Neural cell (in vitro differentiated cells): ENCODE measurements at regions not wholly inside any gene's neighbourhood (a gene's known extent, or its start where the extent isn't known, plus 50 kb on each side); places are given as distances from the start of the nearest gene placed in this dataset.

Source experiments
- CTCF ChIP-seq: fragments of 450-650 bp; IDR thresholded peaks from 2 replicates; pipeline ENCODE4 v1.5.1; 2014; ENCODE audit warnings: antibody characterized with exemption, mild to moderate bottlenecking, moderate library complexity; ENCODE audit not compliant: poor library complexity, severe bottlenecking
- EP300 ChIP-seq: fragments of 450-650 bp; conservative IDR thresholded peaks from 2 replicates; pipeline ENCODE4 v1.6.1; 2014; ENCODE audit warnings: antibody characterized with exemption, mild to moderate bottlenecking, moderate library complexity; ENCODE audit not compliant: poor library complexity, severe bottlenecking
- EZH2 ChIP-seq: fragments of 200-600, 300-800 bp; shearing (Covaris generic), sonication (generic); IDR thresholded peaks from 2 replicates; pipeline ENCODE4 v1.6.1; 2014; ENCODE audit warnings: antibody characterized with exemption, low read length, borderline replicate concordance, mild to moderate bottlenecking; ENCODE audit not compliant: insufficient read depth, poor library complexity, severe bottlenecking
- MXI1 ChIP-seq: fragments of 450-650 bp; conservative IDR thresholded peaks from 2 replicates; pipeline ENCODE4 v1.6.1; 2014; ENCODE audit warnings: antibody characterized with exemption, mild to moderate bottlenecking; ENCODE audit not compliant: poor library complexity, severe bottlenecking
- POLR2AphosphoS5 ChIP-seq: IDR thresholded peaks from 2 replicates; pipeline ENCODE4 v1.6.1; 2012
- REST ChIP-seq: IDR thresholded peaks from 2 replicates; pipeline ENCODE4 v1.6.1; 2012; ENCODE audit warnings: borderline replicate concordance
- TAF1 ChIP-seq: IDR thresholded peaks from 2 replicates; pipeline ENCODE4 v1.6.1; 2012; ENCODE audit warnings: low read depth

- TF ChIP-seq CTCF = no peak
- TF ChIP-seq REST = no peak
- TF ChIP-seq TAF1 = no peak
- no peak for TF ChIP-seq POLR2AphosphoS5
- no peak for TF ChIP-seq MXI1
- TF ChIP-seq EP300 = no peak
- no peak for TF ChIP-seq EZH2
Observed at GRCh38 chr13:64061649-64062048, 2646.0 kb upstream of the PCDH20 start.
